Right renal pelvis (tissue), 4 donors: ENCODE measurements at regions not wholly inside any gene's neighbourhood (a gene's known extent, or its start where the extent isn't known, plus 50 kb on each side); places are given as distances from the start of the nearest gene placed in this dataset.
"Not testable (repeated sequence)": the region's sequence is repeated elsewhere in the genome, so short reads cannot be mapped to it uniquely, and the experiment has no call there.

Experiments
- DNase-seq, 4 donors: peaks; one replicate each; pipeline ENCODE4 v3.0.0-alpha.2; 2013; ENCODE audit warnings: low read depth in 4 of 4, low spot score in 3 of 4, missing footprints in 1 of 4

DNA sequence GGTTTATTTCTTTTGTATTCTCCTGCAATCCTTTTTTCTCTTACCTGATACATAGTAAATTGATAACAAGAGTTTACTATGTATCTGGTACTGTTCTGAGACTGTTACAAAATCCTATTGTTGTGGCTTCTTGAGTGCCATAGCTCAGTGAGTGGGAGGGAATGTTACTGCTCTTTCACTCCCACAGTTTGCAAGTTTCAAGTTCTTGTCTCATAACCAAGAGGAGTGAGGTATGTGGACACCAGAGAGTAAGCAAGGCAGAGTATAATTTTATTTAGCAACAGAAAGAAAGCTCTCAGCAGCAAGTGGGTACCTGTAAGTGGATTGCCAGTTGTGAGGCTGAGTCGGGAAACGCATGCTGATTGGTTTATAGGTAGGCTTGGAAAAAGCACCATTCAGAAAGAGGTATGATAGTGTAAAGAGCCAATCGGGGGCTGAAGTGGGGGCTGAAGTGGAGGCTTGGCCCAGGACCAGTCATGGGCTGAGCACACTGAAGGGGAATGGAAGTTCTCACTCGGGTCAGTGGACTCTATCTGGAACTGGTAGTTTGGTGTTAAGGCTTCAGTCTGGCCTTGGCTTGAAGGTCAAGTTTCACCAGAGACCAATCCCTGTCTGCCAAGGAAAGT lies 850.8 kb downstream of the TMTC2 start:
- DNase-seq: no peak

- DNase-seq: no peak
These were observed 849.8 kb downstream of the TMTC2 start for GRCh38 chr12:83536496-83536895.

GRCh38 chr12:83528571-83528970 lies 841.9 kb downstream of the TMTC2 start:
- DNase-seq: no peak

GRCh38 chr12:83527810-83528209 lies 841.1 kb downstream of the TMTC2 start:
- DNase-seq: peak in 2 of 4 donors; percentile 22 to 54

GRCh38 chr12:83515306-83516026 lies 828.8 kb downstream of the TMTC2 start:
- DNase-seq: no peak

DNA sequence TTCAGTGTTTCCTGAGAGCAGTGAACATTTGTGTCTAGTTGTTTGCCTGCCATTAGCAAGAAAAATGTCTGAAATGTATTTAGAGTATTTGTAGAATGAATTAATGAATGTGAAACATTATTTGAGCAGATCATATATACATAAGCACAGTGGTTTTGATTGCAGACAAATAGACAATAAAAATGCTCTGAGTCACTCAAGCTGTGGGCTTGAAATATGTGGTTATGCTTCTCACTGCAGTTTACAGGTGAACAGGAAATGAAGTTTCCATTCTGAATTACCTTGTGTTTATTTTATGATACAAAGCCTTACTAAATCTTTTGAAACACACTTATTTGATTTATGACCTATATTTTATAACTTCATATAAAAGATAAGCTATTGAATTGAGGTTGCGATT lies 827.7 kb downstream of the TMTC2 start:
- no peak for DNase-seq

DNA sequence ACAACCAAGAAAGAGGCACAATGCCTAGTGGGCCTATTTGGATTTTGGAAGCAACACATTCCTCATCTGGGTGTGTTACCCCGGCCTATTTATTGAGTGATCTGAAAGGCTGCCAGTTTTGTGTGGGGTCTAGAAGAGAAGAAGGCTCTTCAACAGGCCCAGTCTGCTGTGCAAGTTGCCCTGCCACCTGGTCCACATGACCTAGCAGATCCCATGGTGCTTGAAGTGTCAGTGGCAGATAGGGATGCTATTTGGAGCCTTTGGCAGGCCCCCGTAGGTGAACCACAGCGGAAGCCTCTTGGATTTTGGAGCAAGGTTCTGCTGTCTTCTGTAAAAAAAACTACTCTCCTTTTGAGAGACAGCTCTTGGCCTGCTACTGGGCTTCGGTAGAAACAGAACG lies 820.1 kb downstream of the TMTC2 start:
- DNase-seq: no peak

DNA sequence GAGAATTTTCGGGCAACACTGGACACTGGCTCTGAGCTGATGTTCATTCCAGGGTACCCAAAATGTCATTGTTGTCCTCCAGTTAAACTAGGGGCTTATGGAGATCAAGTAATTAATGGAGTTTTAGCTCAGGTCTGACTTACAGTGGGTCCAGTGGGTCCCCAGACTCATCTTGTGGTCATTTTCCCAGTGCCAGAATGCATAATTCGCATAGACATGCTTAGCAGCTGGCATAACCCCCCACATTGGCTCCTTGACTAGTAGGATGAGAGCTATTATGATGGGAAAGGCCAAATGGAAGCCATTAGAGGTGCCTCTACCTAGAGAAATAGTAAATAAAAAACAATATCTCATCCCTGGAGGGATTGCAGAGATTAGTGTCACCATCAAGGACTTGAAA lies 818.9 kb downstream of the TMTC2 start:
- DNase-seq: no peak

- not testable (repeated sequence) for DNase-seq
These were observed 813.2 kb downstream of the TMTC2 start for GRCh38 chr12:83499894-83500293.

GRCh38 chr12:83477696-83478095 lies 791.0 kb downstream of the TMTC2 start:
- no peak for DNase-seq

GRCh38 chr12:83476695-83477690 lies 790.3 kb downstream of the TMTC2 start:
- no peak for DNase-seq

GRCh38 chr12:83476006-83476405 lies 789.3 kb downstream of the TMTC2 start:
- no peak for DNase-seq

GRCh38 chr12:83474369-83474768 lies 787.7 kb downstream of the TMTC2 start:
- DNase-seq: no peak

DNA sequence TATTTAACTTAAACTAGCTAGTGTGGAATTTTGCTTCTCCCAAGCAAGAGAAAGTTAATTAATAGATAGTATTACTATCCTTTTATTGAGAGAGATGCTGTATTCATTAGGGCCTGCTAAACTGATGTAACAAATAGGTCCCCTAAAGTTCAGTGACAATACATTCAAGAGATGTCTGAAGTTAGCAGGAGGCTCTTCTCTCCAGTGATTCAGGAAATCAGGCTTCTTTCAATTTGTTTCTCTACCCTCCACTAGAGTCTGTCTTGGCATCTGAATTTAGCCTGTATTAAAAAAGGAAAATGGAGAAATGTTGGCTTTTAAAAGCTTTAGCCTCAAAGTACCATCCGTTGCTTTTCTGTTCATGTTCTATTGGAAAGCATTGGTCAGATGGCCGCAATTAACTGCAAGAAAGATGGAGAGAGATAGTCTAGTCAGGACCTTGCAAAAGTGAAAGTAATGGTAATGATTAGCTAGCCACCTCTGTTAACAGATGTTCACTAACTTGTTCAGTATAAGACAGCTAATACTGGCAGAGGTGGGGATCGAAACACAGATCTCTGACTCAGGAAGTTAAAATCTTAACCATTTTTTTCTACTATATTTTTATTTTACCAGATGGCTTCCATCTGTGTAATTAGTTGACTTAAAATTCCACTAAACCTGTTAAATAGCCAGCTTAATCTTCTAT lies 786.8 kb downstream of the TMTC2 start:
- no peak for DNase-seq

- DNase-seq: no peak
These were observed 786.1 kb downstream of the TMTC2 start for GRCh38 chr12:83472772-83473171.

GRCh38 chr12:83472350-83472749 lies 785.6 kb downstream of the TMTC2 start:
- no peak for DNase-seq

- DNase-seq: no peak
These were observed 784.6 kb downstream of the TMTC2 start for GRCh38 chr12:83471341-83471740.

- DNase-seq: no peak
These were observed 784.0 kb downstream of the TMTC2 start for GRCh38 chr12:83470749-83471148.

DNA sequence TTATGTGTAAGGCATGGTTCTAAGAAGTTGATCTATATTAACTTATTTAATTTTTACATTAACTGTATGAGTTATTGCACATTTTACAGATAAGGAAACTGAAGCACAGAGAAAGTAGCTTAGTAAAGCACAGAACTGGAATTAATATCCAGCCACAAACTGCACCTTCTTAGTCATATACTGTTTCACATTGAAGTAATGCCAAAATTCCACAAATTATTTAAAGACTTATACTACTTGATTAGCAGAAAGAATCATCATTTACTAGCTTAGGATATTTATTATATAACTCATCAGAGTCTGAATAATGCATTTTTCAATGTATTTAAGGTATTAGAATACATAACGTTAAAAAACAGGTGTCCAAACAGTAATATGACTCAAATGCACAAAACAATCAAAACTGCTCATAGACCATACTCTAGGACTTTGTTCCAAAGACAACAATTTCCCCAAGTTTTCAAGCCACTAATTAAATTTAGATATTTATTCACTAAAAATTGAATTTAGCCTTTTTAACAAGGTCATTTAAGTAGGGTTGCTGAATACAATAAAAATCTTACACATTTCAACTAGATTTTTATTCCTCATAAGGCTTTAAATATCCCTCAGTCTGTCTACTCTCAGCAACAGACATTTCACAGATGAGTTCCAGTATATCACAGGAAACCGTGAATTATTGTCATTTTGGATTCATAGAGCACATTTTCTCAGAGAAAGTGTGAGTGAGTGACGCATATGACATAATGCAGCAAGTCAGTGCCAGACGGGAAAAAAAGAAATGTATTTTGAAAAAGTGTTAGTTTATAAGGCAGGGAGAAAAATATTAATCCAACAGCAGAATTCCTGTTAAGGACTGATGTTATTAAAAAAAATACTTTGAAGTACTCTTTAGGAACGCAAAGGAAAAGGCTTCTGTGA lies 782.5 kb downstream of the TMTC2 start:
- no peak for DNase-seq

DNA sequence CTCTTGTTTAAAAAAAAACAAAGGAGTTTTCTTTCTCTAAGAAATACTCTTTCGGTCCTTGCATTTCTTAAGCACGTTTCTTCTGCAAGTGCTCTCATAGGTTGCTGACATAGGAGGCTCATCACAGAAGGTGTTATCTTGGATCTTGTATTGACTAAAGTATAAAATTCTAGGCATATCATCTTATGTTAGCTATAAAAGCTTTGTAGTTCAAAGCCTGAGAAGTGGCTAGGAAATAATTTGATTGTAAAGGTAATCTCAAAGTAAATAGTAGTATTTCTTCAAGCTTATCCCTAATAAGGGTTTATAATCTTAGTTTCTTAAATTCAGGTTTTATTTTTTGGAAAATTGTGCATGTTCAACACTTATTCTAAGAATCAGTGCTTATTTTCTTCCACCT lies 778.9 kb downstream of the TMTC2 start:
- no peak for DNase-seq
